Ectodermal cell (in vitro differentiated cells): ENCODE measurements at regions not wholly inside any gene's neighbourhood (a gene's known extent, or its start where the extent isn't known, plus 50 kb on each side); places are given as distances from the start of the nearest gene placed in this dataset.
"Not testable (repeated sequence)": the region's sequence is repeated elsewhere in the genome, so short reads cannot be mapped to it uniquely, and the experiment has no call there.

Experiments
- H3K27ac ChIP-seq: 2 replicates; pipeline ENCODE4 v1.7.0; 2013; ENCODE audit warnings: mild to moderate bottlenecking, low read depth, low read length; ENCODE audit not compliant: insufficient read depth, poor library complexity, severe bottlenecking
- H3K27me3 ChIP-seq: 2 replicates; pipeline ENCODE4 v1.7.0; 2013; ENCODE audit warnings: mild to moderate bottlenecking, low read length; ENCODE audit not compliant: insufficient read depth, control insufficient read depth, poor library complexity, severe bottlenecking
- H3K36me3 ChIP-seq: one replicate; pipeline ENCODE4 v1.7.0; 2013; ENCODE audit warnings: low read length; ENCODE audit not compliant: control insufficient read depth, insufficient read depth
- H3K4me1 ChIP-seq: one replicate; pipeline ENCODE4 v1.7.0; 2013; ENCODE audit warnings: low read length; ENCODE audit not compliant: control insufficient read depth, insufficient read depth
- H3K4me3 ChIP-seq: 2 replicates; pipeline ENCODE4 v1.7.0; 2013; ENCODE audit warnings: low read depth, low read length, control low read depth; ENCODE audit not compliant: insufficient read depth
- H3K9me3 ChIP-seq: 2 replicates; pipeline ENCODE4 v1.7.0; 2013; ENCODE audit warnings: mild to moderate bottlenecking, low read length, moderate library complexity; ENCODE audit not compliant: control insufficient read depth
- WGBS, 2 experiments: methylation state at CpG; one replicate each; pipeline ENCODE4 v1.1.7; 2013; ENCODE audit warnings: missing lambda C conversion rate in 2 of 2; 5-methylcytosine and 5-hydroxymethylcytosine counted together

DNA sequence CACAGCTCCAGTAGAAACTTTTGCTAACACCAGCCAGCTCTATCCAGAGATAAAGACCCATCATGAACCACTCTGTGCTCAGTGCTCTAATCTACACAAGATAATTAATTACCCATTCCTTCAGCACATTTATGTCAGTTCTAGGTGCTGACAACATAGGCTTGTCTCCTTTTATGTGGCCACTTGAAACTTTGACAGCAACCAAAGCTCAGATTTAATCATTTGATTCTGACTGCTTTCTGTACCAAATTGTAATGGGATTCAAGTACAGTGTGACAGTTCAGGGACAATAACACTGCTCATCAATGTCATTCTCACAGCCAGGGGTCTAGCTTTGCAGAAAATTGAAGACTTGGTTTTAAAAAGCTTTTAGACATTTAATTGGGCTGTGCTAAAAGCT is 266.6 kb downstream of the KCTD12 start:
- Histone ChIP-seq H3K27me3 (no peaks in the 10 kb centered on the region), H3K4me3 (no peak overlapping the region), H3K4me1 (peaks cover 18% of the 10 kb centered on the region), H3K27ac (no peak overlapping the region), H3K9me3 (no peaks in the 10 kb centered on the region), H3K36me3 (no peaks in the 10 kb centered on the region)

DNA sequence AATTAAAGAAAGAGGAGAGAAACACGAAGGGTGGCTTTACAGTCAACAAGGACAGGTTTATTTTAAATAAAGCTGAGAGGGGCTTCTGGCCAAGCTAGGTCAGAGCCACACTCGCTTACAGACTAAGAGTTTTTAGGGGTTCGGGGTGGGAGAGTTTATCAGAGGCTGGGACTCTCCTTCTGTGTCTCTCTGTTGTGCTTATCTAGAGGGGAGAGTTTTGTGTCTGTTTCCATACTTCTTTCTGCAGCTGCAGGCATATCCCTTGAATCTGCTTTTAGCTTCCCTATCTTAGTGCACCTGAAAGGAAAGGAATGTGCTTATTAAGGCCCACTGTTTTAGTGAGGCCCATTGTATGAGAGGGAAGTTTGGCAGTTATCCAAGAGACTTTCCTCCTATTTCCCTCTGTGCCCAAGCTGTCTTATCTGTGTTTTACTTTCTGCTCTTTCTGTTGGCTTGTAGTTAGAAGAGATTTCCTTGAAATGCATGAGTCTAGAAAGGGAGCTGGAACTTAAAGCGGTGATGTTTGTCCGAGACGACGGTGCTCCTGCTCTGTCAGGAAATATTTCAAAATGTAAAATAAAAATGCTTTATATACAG is 275.3 kb downstream of the KCTD12 start:
- H3K27me3 ChIP-seq, result no peaks in the 10 kb centered on the region
- H3K4me3 ChIP-seq, result no peak overlapping the region
- H3K9me3 ChIP-seq, result no peaks in the 10 kb centered on the region
- peaks cover 4% of the 10 kb centered on the region for H3K36me3 ChIP-seq
- H3K27ac ChIP-seq, result no peak overlapping the region
- 94 to 98% methylated on average over 4 to 6 of the region's 7 CpGs for WGBS, 2 experiments
- no peaks in the 10 kb centered on the region for H3K4me1 ChIP-seq

DNA sequence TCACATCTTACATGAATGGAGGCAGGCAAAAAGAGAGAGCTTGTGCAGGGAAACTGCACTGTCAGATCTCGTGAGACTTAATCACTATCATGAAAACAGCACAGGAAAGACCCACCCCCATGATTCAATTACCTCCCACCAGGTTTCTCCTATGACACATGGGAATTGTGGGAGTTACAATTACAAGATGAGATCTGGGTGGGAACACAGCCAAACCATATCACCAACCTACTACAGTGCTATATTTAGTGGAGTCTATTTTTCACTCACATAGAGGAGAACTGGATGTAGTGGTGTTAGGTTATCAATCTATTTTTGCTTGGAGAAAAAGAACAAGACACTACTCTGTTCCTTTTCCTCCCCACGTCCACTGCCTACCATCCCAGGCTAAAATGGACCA is 276.6 kb downstream of the KCTD12 start:
- H3K9me3 ChIP-seq, result no peaks in the 10 kb centered on the region
- H3K4me3 ChIP-seq, result no peak overlapping the region
- no peak overlapping the region for H3K27ac ChIP-seq
- peaks cover 4% of the 10 kb centered on the region for H3K36me3 ChIP-seq
- no peaks in the 10 kb centered on the region for H3K27me3 ChIP-seq
- 79 to 83% methylated on average over 2 of the region's 2 CpGs for WGBS, 2 experiments
- no peaks in the 10 kb centered on the region for H3K4me1 ChIP-seq

DNA sequence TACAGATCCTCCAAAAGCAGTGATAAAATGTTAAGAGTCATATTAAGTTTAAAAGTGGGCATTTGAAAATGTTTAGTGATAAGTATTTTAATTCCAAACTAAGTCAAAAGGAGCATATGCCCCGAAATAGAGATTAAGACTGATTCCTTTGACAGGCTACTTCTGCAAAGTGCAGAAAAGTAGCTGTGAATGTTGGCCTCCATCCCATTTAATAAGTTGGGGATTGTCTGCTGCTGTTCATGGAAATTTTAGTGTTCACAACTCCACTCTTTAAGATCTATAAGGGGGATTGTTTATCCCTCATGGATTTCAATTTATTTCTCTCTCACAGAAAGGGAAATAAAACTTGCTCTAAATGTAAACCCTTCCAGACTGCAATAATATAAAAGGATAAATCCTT is 278.3 kb downstream of the KCTD12 start:
- WGBS, 2 experiments, result 88 to 90% methylated on average over 1 of the region's 1 CpG
- H3K4me3 ChIP-seq, result no peak overlapping the region

DNA sequence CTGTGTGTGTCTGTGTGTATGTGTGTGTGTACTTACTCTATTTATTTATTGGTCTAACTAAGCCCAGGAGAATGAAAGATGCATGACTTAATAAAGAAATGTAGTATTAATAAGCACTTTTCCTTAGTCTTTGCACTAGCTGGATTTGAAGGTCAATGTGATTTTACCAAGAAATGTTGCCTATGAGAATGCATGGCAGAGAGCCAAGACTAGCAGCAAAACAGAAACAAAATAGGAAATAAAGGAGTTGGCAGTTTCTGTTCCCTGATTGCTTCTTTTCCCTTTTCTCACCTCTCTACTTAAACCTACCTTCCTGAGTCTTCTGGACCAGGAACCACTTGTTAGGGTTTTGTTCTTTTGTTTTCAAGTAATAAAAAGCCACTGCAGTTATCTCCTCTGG is 286.1 kb downstream of the KCTD12 start:
- no peaks in the 10 kb centered on the region for H3K9me3 ChIP-seq
- H3K36me3 ChIP-seq, result no peaks in the 10 kb centered on the region
- no peak overlapping the region for H3K4me3 ChIP-seq
- H3K4me1 ChIP-seq, result no peaks in the 10 kb centered on the region
- no peaks in the 10 kb centered on the region for H3K27me3 ChIP-seq
- no peak overlapping the region for H3K27ac ChIP-seq

More for the DNA sequence above, 278.3 kb downstream of the KCTD12 start:
- Histone ChIP-seq H3K27ac (no peak overlapping the region), H3K4me1 (no peaks in the 10 kb centered on the region), H3K36me3 (peaks cover 4% of the 10 kb centered on the region), H3K27me3 (no peaks in the 10 kb centered on the region), H3K9me3 (no peaks in the 10 kb centered on the region)

DNA sequence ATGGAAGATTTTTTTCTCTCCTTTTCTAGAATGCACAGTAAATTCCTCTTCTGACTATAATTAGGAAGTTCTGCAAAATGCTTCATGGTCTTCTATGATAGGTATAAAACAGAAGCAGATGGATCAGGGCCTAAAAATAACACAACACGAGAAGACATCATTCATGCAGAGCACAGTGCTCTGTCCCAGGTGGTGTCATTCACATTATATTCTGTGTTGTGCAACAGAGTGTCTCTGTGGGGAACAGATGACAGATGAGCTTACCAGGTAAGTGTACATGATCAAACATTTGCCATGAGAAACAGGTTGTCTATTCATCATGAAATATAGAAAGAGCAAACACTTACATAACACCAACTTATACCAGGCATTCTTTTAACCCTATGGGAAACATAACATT is 288.3 kb downstream of the KCTD12 start:
- Histone ChIP-seq H3K4me1 (no peaks in the 10 kb centered on the region), H3K4me3 (no peak overlapping the region), H3K27me3 (no peaks in the 10 kb centered on the region), H3K27ac (no peak overlapping the region), H3K9me3 (no peaks in the 10 kb centered on the region), H3K36me3 (no peaks in the 10 kb centered on the region)
- 94% methylated on average over 1 of the region's 1 CpG for WGBS, 2 experiments

DNA sequence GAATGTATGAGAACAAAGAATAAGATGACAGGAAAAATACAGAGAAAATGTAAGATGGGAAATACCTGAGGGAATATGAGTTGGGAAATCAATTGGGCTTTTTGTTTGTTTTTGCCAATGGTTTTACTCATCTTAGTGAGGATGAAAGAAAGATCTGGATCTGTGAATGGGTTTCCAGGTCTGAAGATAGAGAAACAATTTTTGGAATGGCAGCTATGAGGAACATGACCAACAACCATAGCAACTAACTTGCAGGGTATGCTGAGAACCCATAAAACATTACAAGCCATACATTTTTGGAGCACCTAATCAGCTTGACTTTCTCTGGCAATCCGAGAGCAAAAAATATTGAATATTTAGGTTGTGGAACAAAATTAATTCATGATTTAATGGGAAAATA is 290.0 kb downstream of the KCTD12 start:
- WGBS, 2 experiments, result 86 to 100% methylated on average over 1 of the region's 1 CpG
- Histone ChIP-seq H3K9me3 (no peaks in the 10 kb centered on the region), H3K27me3 (no peaks in the 10 kb centered on the region), H3K36me3 (no peaks in the 10 kb centered on the region), H3K4me1 (no peaks in the 10 kb centered on the region), H3K27ac (no peak overlapping the region), H3K4me3 (no peak overlapping the region)

DNA sequence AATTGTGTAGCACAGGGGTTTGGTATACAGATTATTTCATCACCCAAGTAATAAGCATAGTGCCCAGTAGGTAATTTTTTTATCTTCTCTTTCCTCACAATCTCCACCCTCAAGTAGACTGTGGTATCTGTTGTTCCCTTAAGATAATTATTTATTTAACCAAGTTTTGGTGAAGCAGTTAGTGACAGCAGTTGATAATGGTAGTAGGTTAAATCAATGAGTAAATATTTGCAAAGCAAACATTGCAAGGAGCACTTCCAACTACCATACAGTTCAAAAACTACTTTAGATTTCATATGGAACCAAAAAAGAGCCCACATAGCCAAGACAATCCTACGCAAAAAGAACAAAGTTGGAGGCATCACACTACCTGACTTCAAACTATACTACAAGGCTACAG is 291.8 kb downstream of the KCTD12 start:
- Histone ChIP-seq H3K27me3 (no peaks in the 10 kb centered on the region), H3K36me3 (no peaks in the 10 kb centered on the region), H3K9me3 (no peaks in the 10 kb centered on the region), H3K27ac (no peak overlapping the region), H3K4me3 (no peak overlapping the region), H3K4me1 (no peaks in the 10 kb centered on the region)
- 88 to 93% methylated on average over 1 of the region's 1 CpG for WGBS, 2 experiments

DNA sequence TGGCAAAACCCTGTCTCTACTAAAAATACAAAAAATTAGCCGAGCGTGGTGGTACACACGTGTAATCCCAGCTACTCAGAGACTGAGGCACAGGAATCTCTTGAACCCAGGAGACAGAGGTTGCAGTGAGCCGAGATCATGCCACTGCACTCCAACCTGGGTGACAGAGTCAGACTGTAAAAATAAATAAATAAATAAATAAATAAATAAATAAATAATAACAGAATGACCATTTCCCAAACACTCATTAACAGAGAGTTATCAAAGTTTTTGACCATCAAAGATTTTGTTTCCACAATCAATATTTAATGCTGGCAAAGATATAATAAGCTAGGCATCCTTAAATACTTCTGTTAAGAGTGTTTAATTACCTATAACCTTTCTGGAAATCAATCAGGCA is 299.4 kb downstream of the KCTD12 start:
- no peaks in the 10 kb centered on the region for H3K4me1 ChIP-seq
- 89 to 94% methylated on average over 4 of the region's 4 CpGs for WGBS, 2 experiments
- no peaks in the 10 kb centered on the region for H3K9me3 ChIP-seq
- no peaks in the 10 kb centered on the region for H3K27me3 ChIP-seq
- no peak overlapping the region for H3K27ac ChIP-seq
- H3K4me3 ChIP-seq, result no peak overlapping the region
- H3K36me3 ChIP-seq, result no peaks in the 10 kb centered on the region

DNA sequence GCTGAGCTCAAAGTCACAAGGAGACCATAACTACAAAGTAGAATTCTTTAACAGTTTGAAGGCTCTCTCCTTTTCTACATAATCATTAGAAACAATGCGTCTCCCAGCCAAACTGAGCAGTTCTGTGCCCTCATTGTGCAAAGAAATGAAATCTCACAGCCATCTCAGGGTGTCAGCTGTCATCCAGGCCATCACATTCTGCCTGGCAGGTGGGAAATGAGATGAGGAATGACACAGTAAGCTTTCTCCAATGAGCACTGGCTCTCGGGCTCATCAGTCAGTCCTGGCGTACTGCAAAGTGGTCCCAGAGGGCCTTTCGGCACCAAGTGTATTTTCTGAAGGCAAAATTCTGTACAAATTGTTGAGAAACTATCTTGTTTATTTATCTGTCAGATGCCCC is 306.5 kb downstream of the KCTD12 start:
- no peaks in the 10 kb centered on the region for H3K27me3 ChIP-seq
- H3K4me1 ChIP-seq, result no peaks in the 10 kb centered on the region
- no peak overlapping the region for H3K27ac ChIP-seq
- WGBS, 2 experiments, result 94% methylated on average over 4 of the region's 4 CpGs
- no peaks in the 10 kb centered on the region for H3K9me3 ChIP-seq
- no peak overlapping the region for H3K4me3 ChIP-seq
- H3K36me3 ChIP-seq, result no peaks in the 10 kb centered on the region

DNA sequence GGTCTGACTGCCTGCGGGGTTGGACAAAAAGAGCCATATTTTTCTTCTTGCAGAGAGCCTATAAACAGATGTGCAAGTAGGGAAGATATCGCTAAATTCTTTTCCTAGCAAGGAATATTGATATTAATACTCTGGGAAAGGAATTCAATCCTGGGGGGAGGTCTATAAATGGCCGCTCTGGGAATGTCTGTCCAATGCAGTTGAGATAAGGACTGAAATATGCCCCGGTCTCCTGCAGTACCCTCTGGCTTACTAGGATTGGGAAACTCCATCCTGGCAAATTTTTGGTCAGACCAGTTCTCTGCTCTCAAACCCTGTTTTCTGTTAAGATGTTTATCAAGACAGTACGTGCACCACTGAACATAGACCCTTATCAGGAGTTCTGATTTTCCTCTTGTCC is 310.6 kb downstream of the KCTD12 start:
- not testable (repeated sequence) for H3K36me3 ChIP-seq, H3K4me1 ChIP-seq, H3K27me3 ChIP-seq, H3K4me3 ChIP-seq, H3K27ac ChIP-seq, H3K9me3 ChIP-seq
- WGBS, 2 experiments, result 94 to 98% methylated on average over 5 of the region's 5 CpGs
